Activated naive CD4-positive, alpha-beta T cell treated with Interleukin-2 at 50 U/mL for 16 hours (primary cell): ENCODE measurements at regions not wholly inside any gene's neighbourhood (a gene's known extent, or its start where the extent isn't known, plus 50 kb on each side); places are given as distances from the start of the nearest gene placed in this dataset.

Experiments
- DNase-seq: peaks from one replicate; pipeline ENCODE4 v3.0.0-alpha.2; 2020

GRCh38 chr1:56215086-56215485 lies 364.3 kb downstream of the PLPP3 start:
- DNase-seq = no peak

DNA sequence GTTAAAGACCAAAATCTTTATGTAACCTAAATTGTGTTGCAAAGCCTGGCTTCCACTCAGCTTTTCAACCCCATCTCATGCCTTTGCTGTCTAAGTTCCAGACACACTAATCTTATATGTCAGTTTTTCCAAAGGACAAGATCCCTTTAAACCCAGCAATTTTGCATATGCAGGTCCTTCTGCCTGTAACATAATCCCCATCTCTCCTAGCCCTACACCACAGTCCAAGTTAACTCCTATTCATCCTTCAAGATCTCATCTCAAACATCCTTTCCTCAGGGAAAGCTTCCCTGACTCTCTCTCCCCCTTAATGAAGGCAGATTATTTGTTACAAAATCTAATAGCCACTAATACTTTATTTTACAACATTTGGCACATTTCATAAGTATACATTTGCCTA lies 366.3 kb downstream of the PLPP3 start:
- DNase-seq = no peak

- no peak for DNase-seq
Measured at GRCh38 chr1:56212143-56212542, 367.2 kb downstream of the PLPP3 start.

GRCh38 chr1:56206391-56206790 lies 373.0 kb downstream of the PLPP3 start:
- DNase-seq = no peak

GRCh38 chr1:56204206-56204605 lies 375.2 kb downstream of the PLPP3 start:
- DNase-seq = no peak

DNA sequence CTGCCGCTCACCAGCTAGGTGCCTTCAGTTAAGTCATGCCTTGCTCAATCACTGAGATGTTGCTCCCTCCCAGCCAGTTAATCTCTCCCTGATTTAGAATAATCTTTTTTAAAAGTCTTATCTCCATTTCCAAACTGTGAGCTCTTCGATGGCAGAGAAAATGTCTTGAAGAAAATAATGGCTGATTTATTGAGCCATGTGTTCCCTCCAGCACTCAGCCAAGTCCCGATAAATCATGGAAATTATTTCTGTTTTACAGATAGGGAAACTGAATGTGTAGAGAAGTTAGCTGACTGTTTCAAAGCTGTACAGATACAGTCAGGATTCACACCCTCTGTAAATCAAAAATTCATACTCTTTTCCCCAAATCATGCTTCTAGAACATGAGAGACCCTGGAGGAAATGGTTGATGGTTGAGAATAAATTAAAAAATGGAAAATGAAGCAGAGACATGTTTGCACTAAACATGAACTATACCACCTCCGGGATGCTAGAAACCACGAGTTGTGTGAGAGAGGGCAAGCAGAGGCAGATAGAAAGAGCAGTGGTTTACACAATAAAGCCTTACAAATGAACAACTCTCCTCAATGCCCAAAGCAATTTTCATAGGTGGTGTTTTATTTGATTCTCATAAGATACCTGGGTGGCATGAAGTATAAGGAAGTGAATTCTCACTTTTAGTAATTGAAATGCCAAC lies 376.4 kb downstream of the PLPP3 start:
- no peak for DNase-seq

GRCh38 chr1:56202186-56202585 lies 377.2 kb downstream of the PLPP3 start:
- no peak for DNase-seq

DNA sequence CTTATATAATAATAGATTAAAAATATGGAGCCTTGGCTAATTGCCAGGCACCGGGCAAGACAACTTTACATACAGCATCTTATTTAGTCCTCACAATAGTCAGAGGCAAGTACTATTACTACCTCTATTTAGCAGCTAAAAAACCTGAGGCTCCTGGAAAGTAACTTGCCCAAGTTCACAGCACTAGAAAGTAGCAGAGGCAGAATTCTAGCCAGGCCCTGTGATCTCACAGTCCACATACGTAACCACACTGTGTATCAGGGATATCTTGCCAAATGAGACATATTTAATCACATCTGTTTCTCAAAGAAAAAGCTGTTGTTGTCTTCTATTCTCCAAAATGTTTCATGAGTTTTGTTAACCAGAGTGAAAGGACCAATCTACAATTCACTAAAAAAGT lies 378.5 kb downstream of the PLPP3 start:
- no peak for DNase-seq

DNA sequence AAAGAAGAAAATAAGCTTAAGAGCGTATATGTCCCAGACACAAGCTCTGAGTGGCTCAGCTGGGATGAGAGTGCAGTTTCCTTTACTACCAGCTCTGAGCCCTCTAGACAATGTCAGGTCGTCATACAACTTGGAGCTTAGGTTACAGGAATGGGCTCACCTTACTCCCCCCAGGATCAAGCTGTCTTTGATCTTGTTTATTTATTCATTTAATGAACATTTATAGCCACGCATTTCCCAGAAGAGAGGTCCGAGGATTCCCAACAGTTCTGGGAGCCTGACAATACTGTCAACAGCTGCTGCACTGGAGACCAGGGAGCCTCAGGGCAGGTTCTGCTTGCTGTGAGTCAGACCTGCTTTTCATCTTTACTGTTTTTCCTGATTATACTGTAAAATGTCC lies 378.9 kb downstream of the PLPP3 start:
- no peak for DNase-seq

DNA sequence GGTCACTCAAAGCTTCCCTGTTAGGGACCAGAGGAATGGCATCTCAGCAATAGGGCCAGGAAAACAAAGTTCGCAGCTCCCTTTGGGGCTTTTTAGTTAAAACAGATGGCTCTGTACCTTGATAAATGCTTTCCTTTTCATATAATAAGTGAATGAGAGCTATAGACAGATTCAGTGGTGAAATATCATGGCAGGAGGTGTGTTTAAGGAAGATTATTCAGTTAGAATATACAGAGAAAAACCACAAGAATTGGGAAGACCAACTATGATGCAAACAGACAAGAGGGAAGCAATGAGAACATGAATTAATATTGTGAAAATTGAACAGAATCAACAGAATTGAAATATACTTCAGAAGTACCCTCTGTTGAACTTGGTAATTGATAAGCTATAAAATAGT lies 379.4 kb downstream of the PLPP3 start:
- no peak for DNase-seq

DNA sequence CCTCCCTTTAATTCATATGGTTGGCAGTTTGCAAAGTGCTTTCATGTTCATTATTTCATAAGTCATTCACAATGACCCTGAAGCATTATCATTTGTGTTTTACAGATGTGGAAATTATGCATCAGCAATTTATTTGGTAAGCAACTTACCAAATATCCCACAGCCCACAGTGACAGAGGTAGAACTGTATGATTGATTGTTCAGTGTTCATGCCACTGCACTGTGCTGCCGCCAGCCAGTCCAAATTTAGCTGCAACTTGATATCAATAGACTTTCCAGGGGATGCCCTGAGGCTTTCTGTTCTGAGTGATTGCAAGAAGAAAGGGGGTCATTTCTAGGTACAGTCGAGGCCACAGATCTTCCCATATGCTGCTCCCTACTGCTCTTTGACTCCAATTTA lies 380.3 kb downstream of the PLPP3 start:
- DNase-seq = no peak

GRCh38 chr1:56197946-56198345 lies 381.4 kb downstream of the PLPP3 start:
- no peak for DNase-seq

- no peak for DNase-seq
Measured at GRCh38 chr1:56196839-56197238, 382.5 kb downstream of the PLPP3 start.

DNA sequence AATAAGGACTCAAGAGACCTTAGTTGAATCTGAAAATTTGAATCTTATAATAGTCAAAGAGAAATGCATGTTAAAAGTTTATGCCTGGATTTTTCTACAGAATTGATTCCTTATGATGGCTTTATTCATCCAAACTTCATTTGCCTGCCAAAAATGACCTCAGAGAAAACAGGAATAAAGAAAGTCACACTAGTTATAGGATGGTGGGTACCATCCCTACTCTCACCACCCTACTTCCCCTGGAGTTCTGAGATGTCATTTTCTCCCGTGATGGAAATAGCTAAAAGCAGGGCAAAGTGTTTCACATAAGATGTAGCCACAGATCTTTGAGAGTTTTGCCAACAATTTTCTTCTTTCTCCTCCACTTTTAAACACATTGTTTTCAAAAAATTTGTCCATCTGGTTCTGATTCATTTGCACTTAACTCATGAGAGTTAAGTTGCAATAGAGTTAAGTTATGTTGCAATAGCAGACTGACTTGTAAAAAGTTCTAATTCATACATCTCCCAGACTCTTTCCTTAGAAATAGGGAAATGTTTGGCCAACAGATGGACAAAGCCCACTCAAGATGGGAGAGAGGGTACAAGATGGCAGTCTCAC lies 384.6 kb downstream of the PLPP3 start:
- DNase-seq = no peak

- DNase-seq = no peak
Measured at GRCh38 chr1:56193656-56194055, 385.7 kb downstream of the PLPP3 start.

DNA sequence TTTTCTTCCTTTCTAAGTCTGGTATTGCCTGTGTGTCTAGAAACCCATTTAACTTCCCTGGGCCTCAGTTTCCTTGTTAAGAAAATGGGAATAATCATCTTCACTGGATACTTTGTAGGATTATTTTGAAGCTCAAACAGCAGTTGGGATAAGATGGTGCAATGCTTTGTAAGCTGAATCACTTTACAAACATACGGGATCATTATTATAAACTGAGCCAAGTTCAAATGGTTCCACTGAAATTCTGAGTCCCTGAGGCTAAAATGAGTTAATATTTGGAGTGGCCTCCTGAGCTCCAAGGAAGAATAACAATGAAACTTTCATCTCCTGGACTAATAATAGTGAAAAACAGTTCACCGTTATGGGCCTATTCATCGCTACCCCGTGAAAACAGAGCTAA lies 388.0 kb downstream of the PLPP3 start:
- DNase-seq = no peak

GRCh38 chr1:56190806-56191365 lies 388.5 kb downstream of the PLPP3 start:
- DNase-seq = no peak

- DNase-seq = no peak
Measured at GRCh38 chr1:56189946-56190805, 389.2 kb downstream of the PLPP3 start.

DNA sequence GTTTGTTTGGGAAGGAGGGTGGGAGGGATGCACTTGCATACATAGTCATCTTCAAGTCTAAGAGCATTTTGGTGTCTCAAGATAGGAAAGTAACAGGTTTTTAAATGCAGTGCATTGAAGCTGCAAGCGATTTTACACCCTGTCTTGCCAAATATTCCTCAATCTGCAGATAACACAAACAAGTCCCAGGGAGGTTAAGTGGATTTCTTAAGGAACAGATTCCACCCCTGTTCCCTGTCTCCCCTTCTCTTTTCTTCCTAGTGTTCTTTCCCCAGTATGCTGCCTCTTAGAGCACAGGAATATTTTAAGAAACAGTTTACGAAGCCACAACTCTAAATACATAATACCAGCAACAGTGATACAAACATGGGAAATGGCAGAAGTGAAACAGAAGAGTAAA lies 389.9 kb downstream of the PLPP3 start:
- DNase-seq = no peak

DNA sequence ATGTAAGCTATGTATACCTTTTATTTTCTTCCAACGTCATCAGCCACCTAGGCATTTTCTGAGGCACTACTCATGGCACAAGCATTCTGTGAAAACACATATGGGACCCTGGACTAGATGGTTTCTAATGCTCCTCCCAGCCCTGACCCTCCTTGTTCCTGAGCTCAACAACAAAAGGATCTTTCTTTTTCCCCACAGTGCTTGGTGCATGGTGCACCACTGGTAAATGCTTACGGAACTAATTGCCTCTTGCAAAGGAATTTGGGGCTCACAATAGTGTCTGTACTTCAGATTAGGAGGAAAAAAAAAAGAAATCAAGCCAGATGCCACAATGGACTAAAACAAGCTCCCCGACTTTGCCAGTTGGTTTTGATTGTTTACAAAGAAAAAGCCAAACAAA lies 390.5 kb downstream of the PLPP3 start:
- DNase-seq = no peak

DNA sequence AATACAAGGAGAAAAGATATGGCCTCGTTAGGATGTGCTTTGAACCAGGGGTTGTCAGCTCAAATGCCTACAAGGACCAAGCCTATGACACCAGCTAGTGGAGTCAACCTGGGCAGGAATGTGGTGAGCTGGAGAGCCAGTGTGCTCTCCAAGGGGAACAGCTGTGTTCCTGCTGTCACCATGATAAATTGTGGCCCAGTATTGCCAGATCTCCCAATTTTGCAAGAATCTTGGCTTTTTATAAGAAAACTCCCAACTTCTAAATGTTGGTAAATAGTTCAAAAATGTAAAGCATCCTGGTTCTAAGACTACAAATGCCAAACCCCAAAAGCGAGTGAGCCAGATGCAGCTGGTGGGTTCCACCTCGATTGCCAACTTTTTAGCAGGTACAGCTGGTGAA lies 391.1 kb downstream of the PLPP3 start:
- DNase-seq = no peak

- no peak for DNase-seq
Measured at GRCh38 chr1:56187405-56187804, 392.0 kb downstream of the PLPP3 start.

- DNase-seq = no peak
Measured at GRCh38 chr1:56185493-56185892, 393.9 kb downstream of the PLPP3 start.

DNA sequence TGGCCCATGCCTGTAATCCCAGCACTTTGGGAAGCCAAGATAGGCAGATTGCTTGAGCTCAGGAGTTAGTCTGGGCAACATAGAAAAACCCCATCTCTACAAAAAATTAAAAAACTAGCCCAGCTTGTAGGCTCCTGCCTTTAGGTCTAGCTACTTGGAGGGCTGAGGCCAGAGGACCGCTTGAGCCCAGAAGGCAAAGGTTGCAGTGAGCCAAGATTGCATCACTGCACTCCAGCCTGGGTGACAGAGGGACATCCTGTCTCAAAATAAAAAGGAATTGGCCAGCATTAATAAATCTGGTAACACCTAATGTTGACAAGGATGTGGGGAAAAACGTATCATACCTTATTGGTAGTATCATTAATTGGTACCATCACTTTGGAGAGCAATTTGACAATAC lies 396.2 kb downstream of the PLPP3 start:
- DNase-seq = no peak
